ENCODE measurements at regions not wholly inside any gene's neighbourhood (a gene's known extent, or its start where the extent isn't known, plus 50 kb on each side); places are given as distances from the start of the nearest gene placed in this dataset.

GRCh38 chr9:88818495-88819201, 172.6 kb upstream of the S1PR3 start:
- no peak for TF ChIP-seq CTCF (IDR thresholded peaks at IDR 0.05)
- TF ChIP-seq POLR2A (IDR thresholded peaks at IDR 0.05) = no peak
